Fibroblast of pulmonary artery (primary cell): ENCODE measurements at regions not wholly inside any gene's neighbourhood (a gene's known extent, or its start where the extent isn't known, plus 50 kb on each side); places are given as distances from the start of the nearest gene placed in this dataset.
A peak's percentile ranks its signal among the peaks of the same experiment; 100 is the strongest.

Experiments used
- DNase-seq: peaks from one replicate; pipeline ENCODE4 v3.0.0-alpha.2; 2010; ENCODE audit warnings: low read depth
- H3K4me3 ChIP-seq: replicated peaks from 2 replicates; pipeline ENCODE4 v1.5.1; 2011; ENCODE audit warnings: low read depth, mild to moderate bottlenecking, control low read depth, low read length, moderate library complexity
- TF ChIP-seq, protein P1 (sequence below): IDR thresholded peaks from 2 replicates; pipeline ENCODE4 v1.5.1; 2011; ENCODE audit warnings: mild to moderate bottlenecking, control low read depth, low read length, inconsistent platforms; ENCODE audit errors: missing control alignments

DNA sequence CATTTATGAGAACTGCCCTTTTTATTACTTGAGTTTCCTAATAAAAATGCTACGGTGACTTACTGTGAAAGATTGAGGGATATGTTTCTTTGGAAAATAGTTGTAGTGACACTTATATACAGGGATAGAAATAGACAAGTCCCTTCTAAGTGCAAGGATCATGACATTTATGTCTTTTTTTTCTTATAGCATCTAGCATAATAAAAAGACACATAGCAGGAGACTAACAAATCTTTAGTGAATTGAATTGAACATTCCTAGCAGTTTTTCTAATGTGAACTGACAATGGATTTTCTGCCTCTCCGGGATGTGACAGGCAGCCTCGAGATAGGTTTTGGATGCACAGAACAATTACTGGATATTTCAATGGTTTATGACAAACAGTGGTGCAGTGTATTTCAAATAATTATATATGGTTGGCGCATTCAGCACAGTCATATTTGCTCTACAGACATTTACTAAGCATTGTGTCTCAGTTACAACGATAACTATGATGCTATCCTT, 562.8 kb downstream of the ADCYAP1 start:
- no peak for DNase-seq
- H3K4me3 ChIP-seq = no peak overlapping the region
- TF ChIP-seq, protein P1, sequence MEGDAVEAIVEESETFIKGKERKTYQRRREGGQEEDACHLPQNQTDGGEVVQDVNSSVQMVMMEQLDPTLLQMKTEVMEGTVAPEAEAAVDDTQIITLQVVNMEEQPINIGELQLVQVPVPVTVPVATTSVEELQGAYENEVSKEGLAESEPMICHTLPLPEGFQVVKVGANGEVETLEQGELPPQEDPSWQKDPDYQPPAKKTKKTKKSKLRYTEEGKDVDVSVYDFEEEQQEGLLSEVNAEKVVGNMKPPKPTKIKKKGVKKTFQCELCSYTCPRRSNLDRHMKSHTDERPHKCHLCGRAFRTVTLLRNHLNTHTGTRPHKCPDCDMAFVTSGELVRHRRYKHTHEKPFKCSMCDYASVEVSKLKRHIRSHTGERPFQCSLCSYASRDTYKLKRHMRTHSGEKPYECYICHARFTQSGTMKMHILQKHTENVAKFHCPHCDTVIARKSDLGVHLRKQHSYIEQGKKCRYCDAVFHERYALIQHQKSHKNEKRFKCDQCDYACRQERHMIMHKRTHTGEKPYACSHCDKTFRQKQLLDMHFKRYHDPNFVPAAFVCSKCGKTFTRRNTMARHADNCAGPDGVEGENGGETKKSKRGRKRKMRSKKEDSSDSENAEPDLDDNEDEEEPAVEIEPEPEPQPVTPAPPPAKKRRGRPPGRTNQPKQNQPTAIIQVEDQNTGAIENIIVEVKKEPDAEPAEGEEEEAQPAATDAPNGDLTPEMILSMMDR = no peak

DNA sequence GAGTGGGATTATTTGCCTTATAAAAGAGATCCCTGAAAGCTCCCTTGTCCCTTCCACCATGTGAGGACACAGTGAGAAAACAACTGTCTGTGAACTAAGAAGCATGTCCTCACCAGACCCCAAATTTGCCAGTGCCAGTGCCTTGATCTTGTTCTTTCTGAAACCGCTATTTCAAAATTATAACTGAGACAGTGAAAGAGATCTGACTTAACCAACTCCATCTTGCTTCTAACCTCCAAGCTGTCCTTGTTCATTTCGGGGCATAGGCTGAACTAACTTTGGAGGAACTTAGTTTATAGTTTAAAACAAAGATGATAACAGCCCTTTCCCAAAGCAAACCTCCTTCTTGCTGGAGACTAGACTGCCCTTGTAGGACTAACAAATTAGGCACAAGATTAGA, 563.9 kb downstream of the ADCYAP1 start:
- TF ChIP-seq, protein P1 = no peak
- no peak for DNase-seq

DNA sequence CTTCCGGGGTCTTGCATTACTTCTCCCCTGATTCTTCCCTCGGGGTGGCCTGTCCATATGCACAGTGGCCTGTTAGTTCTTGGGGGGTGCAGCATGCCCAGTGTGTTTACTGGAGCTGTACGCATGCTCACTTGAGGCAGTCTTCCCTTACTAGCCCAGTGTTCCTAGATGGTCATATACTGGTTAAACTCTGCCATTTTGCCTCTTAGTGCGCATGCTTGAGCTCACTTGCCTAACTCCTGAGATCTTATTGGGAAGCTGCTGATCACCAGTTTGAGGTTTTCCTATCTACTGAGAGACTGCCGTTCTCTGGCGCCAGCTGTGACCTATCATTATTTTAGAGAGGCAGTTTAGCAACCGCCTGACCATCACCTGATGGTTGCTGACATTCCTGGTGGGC, 571.2 kb downstream of the ADCYAP1 start:
- TF ChIP-seq, protein P1 = no peak
- no peak for DNase-seq
- H3K4me3 ChIP-seq = no peak overlapping the region

More for the DNA sequence above, 563.9 kb downstream of the ADCYAP1 start:
- H3K4me3 ChIP-seq = no peak overlapping the region

DNA sequence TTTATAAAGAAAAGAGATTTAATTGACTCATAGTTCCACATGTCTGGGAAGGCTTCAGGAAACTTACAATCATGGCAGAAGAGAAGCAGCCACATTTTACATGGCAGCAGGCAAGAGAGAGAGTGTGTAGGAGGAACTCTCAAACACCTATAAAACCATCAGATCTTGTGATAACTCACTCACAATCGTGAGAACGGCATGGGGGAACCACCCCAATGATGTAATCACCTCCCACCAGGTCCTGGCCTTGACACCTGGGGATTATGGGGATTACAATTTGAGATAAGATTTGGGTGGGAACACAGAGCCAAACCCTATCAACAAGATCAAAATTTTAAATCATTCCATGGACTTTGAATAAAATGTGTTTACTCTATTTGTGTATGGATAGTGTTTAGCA, 575.6 kb downstream of the ADCYAP1 start:
- TF ChIP-seq, protein P1 = no peak
- H3K4me3 ChIP-seq = no peak overlapping the region
- no peak for DNase-seq

DNA sequence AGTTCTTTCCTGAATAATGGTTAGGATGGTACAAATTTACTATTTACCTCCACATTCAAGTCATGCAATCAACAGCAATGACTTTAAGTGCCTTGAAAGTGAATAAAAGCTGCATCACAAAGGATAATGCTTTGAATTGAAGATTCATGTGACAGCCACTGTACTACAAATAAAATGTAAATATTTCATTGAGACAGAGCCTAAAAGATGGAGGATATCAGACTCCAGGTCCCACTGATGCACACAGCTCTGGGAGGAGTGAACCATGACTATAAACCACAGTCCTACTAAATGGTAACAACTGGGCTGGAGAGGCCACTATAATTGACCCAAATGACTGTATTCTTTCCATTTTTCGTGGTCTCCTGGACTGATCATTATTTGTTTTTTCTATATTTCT, 576.9 kb downstream of the ADCYAP1 start:
- no peak overlapping the region for H3K4me3 ChIP-seq
- DNase-seq = no peak
- TF ChIP-seq, protein P1 = no peak

DNA sequence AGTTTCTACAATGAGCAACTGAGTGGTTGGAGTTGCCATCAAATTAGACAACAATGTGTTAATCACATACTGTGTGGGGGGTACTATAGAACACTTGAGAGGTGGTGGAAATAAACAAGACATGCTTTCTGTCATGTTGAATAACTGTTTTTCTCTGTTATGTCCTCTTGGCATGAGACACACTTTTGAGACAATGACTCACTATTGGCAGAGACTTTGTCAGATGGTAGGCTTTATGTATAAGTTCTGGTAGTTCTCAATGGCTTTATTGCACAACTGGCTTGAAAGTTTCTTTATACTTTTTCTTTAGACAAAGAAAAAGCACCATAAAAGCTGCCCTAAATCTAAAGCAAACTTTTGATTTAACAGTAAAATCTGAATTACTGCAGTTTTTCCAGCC, 578.7 kb downstream of the ADCYAP1 start:
- H3K4me3 ChIP-seq = no peak overlapping the region
- DNase-seq = peak; percentile 64

DNA sequence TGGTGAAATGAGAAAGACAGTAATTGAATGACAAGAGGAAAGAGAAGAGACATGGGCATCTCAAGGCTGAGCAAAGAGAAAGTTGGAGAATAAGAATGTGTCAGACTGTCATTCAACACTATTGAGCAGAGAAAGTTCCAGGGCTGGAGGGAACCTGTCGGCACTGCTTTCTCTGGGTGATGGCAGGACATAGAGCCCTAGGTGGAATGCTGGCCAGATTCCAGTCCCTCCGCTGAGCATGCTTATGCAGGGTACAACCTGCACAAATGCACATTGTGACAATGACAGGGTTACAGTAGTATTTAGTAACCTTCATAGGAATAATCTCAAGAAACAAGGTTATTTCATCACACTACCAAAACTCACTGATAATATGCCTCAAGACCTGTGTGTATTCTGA, 582.8 kb downstream of the ADCYAP1 start:
- DNase-seq = no peak
- TF ChIP-seq, protein P1 = no peak
- no peak overlapping the region for H3K4me3 ChIP-seq

More for the DNA sequence above, 578.7 kb downstream of the ADCYAP1 start:
- TF ChIP-seq, protein P1 = no peak
